GM12874 (cell line): ENCODE measurements at regions not wholly inside any gene's neighbourhood (a gene's known extent, or its start where the extent isn't known, plus 50 kb on each side); places are given as distances from the start of the nearest gene placed in this dataset.

Source experiments
- CTCF ChIP-seq: IDR thresholded peaks from 2 replicates; pipeline ENCODE4 v1.5.1; 2011; ENCODE audit warnings: low read depth, mild to moderate bottlenecking, control low read depth, low read length, moderate library complexity; ENCODE audit not compliant: insufficient read depth

- no peak for TF ChIP-seq CTCF
Observed at GRCh38 chr4:13856387-13856786, 228.9 kb upstream of the BOD1L1 start.

GRCh38 chr4:13857397-13857796 lies 229.9 kb upstream of the BOD1L1 start:
- TF ChIP-seq CTCF, result no peak

- TF ChIP-seq CTCF, result no peak
Observed at GRCh38 chr4:13857800-13858199, 230.3 kb upstream of the BOD1L1 start.

GRCh38 chr4:13859423-13859822 lies 231.9 kb upstream of the BOD1L1 start:
- no peak for TF ChIP-seq CTCF

- no peak for TF ChIP-seq CTCF
Observed at GRCh38 chr4:13860126-13860525, 232.6 kb upstream of the BOD1L1 start.

- no peak for TF ChIP-seq CTCF
Observed at GRCh38 chr4:13865871-13866669, 238.5 kb upstream of the BOD1L1 start.

- TF ChIP-seq CTCF, result no peak
Observed at GRCh38 chr4:13866881-13867280, 239.4 kb upstream of the BOD1L1 start.
